Frontal cortex (tissue), 3 donors: ENCODE measurements at regions not wholly inside any gene's neighbourhood (a gene's known extent, or its start where the extent isn't known, plus 50 kb on each side); places are given as distances from the start of the nearest gene placed in this dataset.

Source experiments
- DNase-seq, 2 donors: peaks; one replicate each; pipeline ENCODE4 v3.0.0; 2012; ENCODE audit warnings: low spot score in 2 of 2
- FAIRE-seq: peaks from 2 replicates; lab custom pipeline; 2012; peaks lifted over from hg19 to GRCh38; lab: Jason Lieb, UNC
- donor health status: control.
- donor health status: control.
- donor health status: control.

GRCh38 chr3:30286007-30286669, 320.3 kb upstream of the TGFBR2 start:
- DNase-seq = peak; percentile 4 to 38
- FAIRE-seq = no peak

- FAIRE-seq = no peak
- DNase-seq = no peak
These were observed 319.6 kb upstream of the TGFBR2 start for GRCh38 chr3:30286811-30287210.

- FAIRE-seq = no peak
These were observed 317.6 kb upstream of the TGFBR2 start for GRCh38 chr3:30288830-30289229.

GRCh38 chr3:30289324-30289723, 317.1 kb upstream of the TGFBR2 start:
- DNase-seq = no peak

More at GRCh38 chr3:30288830-30289229, 317.6 kb upstream of the TGFBR2 start:
- DNase-seq = no peak

GRCh38 chr3:30289766-30290165, 316.6 kb upstream of the TGFBR2 start:
- no peak for DNase-seq
- no peak for FAIRE-seq

More at GRCh38 chr3:30289324-30289723, 317.1 kb upstream of the TGFBR2 start:
- FAIRE-seq = no peak

GRCh38 chr3:30290479-30290878, 315.9 kb upstream of the TGFBR2 start:
- DNase-seq (no peak), FAIRE-seq (no peak)

GRCh38 chr3:30292192-30292893, 314.1 kb upstream of the TGFBR2 start:
- no peak for DNase-seq
- FAIRE-seq = no peak

- no peak for FAIRE-seq
These were observed 312.7 kb upstream of the TGFBR2 start for GRCh38 chr3:30293621-30294240.

GRCh38 chr3:30294241-30294667, 312.1 kb upstream of the TGFBR2 start:
- no peak for FAIRE-seq
- no peak for DNase-seq

More at GRCh38 chr3:30293621-30294240, 312.7 kb upstream of the TGFBR2 start:
- no peak for DNase-seq

GRCh38 chr3:30297112-30297511, 309.3 kb upstream of the TGFBR2 start:
- DNase-seq = no peak
- FAIRE-seq = no peak

GRCh38 chr3:30299674-30300385, 306.6 kb upstream of the TGFBR2 start:
- FAIRE-seq = no peak
- DNase-seq = no peak

- FAIRE-seq = no peak
These were observed 305.6 kb upstream of the TGFBR2 start for GRCh38 chr3:30300809-30301208.

GRCh38 chr3:30302027-30302426, 304.4 kb upstream of the TGFBR2 start:
- no peak for FAIRE-seq
- DNase-seq = no peak

More at GRCh38 chr3:30300809-30301208, 305.6 kb upstream of the TGFBR2 start:
- DNase-seq = no peak

GRCh38 chr3:30303770-30304169, 302.6 kb upstream of the TGFBR2 start:
- FAIRE-seq (no peak), DNase-seq (no peak)

- FAIRE-seq (no peak), DNase-seq (no peak)
These were observed 301.4 kb upstream of the TGFBR2 start for GRCh38 chr3:30305021-30305420.

GRCh38 chr3:30306896-30307295, 299.5 kb upstream of the TGFBR2 start:
- FAIRE-seq (no peak), DNase-seq (no peak)

GRCh38 chr3:30307372-30307950, 298.9 kb upstream of the TGFBR2 start:
- no peak for FAIRE-seq

GRCh38 chr3:30308131-30308530, 298.3 kb upstream of the TGFBR2 start:
- DNase-seq (no peak), FAIRE-seq (no peak)

More at GRCh38 chr3:30307372-30307950, 298.9 kb upstream of the TGFBR2 start:
- DNase-seq = no peak

GRCh38 chr3:30309961-30310954, 296.1 kb upstream of the TGFBR2 start:
- no peak for DNase-seq
- FAIRE-seq = no peak
